ENCODE measurements at regions not wholly inside any gene's neighbourhood (a gene's known extent, or its start where the extent isn't known, plus 50 kb on each side); places are given as distances from the start of the nearest gene placed in this dataset.

DNA sequence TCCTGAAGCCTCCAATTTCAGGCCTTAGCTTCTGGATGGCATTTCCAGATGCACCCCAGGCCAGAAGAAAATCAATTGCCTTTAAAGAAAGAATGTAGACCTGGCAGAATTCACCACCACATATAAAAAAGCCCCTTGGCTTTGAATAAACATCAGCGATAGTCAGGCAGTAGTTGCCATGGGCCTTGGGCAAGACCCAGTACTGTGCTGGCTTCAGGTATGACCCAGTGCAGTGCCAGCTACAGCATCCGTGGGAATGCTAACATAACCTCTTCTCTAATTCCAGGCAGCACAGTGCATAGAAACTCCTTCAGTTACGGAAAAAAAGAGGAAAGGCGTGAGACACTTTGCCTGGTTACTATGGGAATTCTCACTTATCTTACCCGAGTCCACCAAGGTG, 539.6 kb upstream of the LRRTM4 start:
- TF ChIP-seq POLR2A (IDR thresholded peaks at IDR 0.05), result no peak
- TF ChIP-seq POLR2AphosphoS5 (IDR thresholded peaks at IDR 0.05; ENCODE audit: insufficient read depth in 1 of 2, low read depth in 1 of 2), result no peak

Data from vagina (tissue), 2 donors.